ENCODE measurements at regions not wholly inside any gene's neighbourhood (a gene's known extent, or its start where the extent isn't known, plus 50 kb on each side); places are given as distances from the start of the nearest gene placed in this dataset.

GRCh38 chr18:47441914-47442313 is 190.5 kb upstream of the SKOR2 start:
- WGBS (ENCODE audit: low lambda C conversion rate) = 1% methylated on average over 4 of the region's 4 CpGs
- Histone ChIP-seq H2AFZ (ENCODE audit: low read length) (no peak overlapping the region), H3K4me2 (ENCODE audit: low read depth, low read length) (no peak overlapping the region), H4K20me1 (ENCODE audit: insufficient read depth, low read length) (no peaks in the 10 kb centered on the region), H3K4me1 (ENCODE audit: insufficient read depth, low read length) (no peaks in the 10 kb centered on the region), H3K27me3 (ENCODE audit: control insufficient read depth in 1 of 2, insufficient read depth in 2 of 2, low read length in 2 of 2) (no peaks in the 10 kb centered on the region), H3K9me3 (ENCODE audit: low read length) (peaks cover 3% of the 10 kb centered on the region; the same call in 1 of the 2 replicates), H3K9ac (ENCODE audit: insufficient read depth, low read depth, low read length) (no peak overlapping the region), H3K79me2 (ENCODE audit: insufficient read depth, low read length) (no peaks in the 10 kb centered on the region), H3K36me3 (replicated peaks in 1 of 2; ENCODE audit: control insufficient read depth in 1 of 2, insufficient read depth in 2 of 2, low read length in 2 of 2) (no peaks in the 10 kb centered on the region), H3K4me3 (replicated peaks in 1 of 3; ENCODE audit: insufficient read depth in 1 of 3, low read depth in 2 of 3, low read length in 3 of 3) (no peak overlapping the region), H3K27ac (ENCODE audit: extremely low read length, insufficient read depth, low read length) (no peak overlapping the region)
- no peak for TF ChIP-seq KDM1A (CRISPR knock-in tag; IDR thresholded peaks at IDR 0.05)
- TF ChIP-seq ZNF724P (CRISPR knock-in tag; IDR thresholded peaks at IDR 0.05; ENCODE audit: borderline replicate concordance) = no peak
- no peak for TF ChIP-seq ZNF142 (CRISPR knock-in tag; IDR thresholded peaks at IDR 0.05)
- no peak for TF ChIP-seq MAFG (CRISPR knock-in tag; IDR thresholded peaks at IDR 0.05)
- TF ChIP-seq SRF (IDR thresholded peaks at IDR 0.05; ENCODE audit: low read depth, low read length) = no peak
- TF ChIP-seq ISL2 (CRISPR knock-in tag; IDR thresholded peaks at IDR 0.05) = no peak
- no peak for TF ChIP-seq HOXA9 (CRISPR knock-in tag; IDR thresholded peaks at IDR 0.05; ENCODE audit: borderline replicate concordance)
- TF ChIP-seq SIN3A (IDR thresholded peaks at IDR 0.05; ENCODE audit: borderline replicate concordance, low read depth, low read length) = no peak
- BruUV-seq (replicated peaks) = no TSS peak
- intact Hi-C loops (cut with micrococcal nuclease; ENCODE audit: unreplicated experiment) = no loop called here
- ChIA-PET CTCF (ENCODE audit: low intra/inter-chr PET ratio, low total read pairs) (no interaction called here), POLR2A (no interaction called here)
- ATAC-seq (no peak), DNase-seq (ENCODE audit: low spot score) (no peak), FAIRE-seq (no peak)
- in situ Hi-C loops (cut with HindIII; ENCODE audit: extremely low pct_ligation_motif_present, low pct_unique_long_range_greater_than_20kb) = no loop called here
